Muscle layer of duodenum (tissue), 2 donors: ENCODE measurements at regions not wholly inside any gene's neighbourhood (a gene's known extent, or its start where the extent isn't known, plus 50 kb on each side); places are given as distances from the start of the nearest gene placed in this dataset.
"Not testable (repeated sequence)": the region's sequence is repeated elsewhere in the genome, so short reads cannot be mapped to it uniquely, and the experiment has no call there.

Source experiments
- H3K27ac ChIP-seq: one replicate; pipeline ENCODE4 v1.7.0; 2013; ENCODE audit warnings: mild to moderate bottlenecking, low read length
- H3K27me3 ChIP-seq: one replicate; pipeline ENCODE4 v1.7.0; 2013; ENCODE audit warnings: low read depth, mild to moderate bottlenecking, control low read depth, low read length
- H3K36me3 ChIP-seq, 2 donors: one replicate each; pipeline ENCODE4 v1.7.0; 2013; ENCODE audit warnings: low read length in 2 of 2, control low read depth in 1 of 2, mild to moderate bottlenecking in 1 of 2; ENCODE audit not compliant: insufficient read depth in 2 of 2, control insufficient read depth in 1 of 2
- H3K4me1 ChIP-seq, 2 donors: one replicate each; pipeline ENCODE4 v1.7.0; 2013; ENCODE audit warnings: low read length in 2 of 2, mild to moderate bottlenecking in 2 of 2, control low read depth in 1 of 2, moderate library complexity in 1 of 2; ENCODE audit not compliant: insufficient read depth in 2 of 2, control insufficient read depth in 1 of 2
- H3K4me3 ChIP-seq, 2 donors: one replicate each; pipeline ENCODE4 v1.7.0; 2013; ENCODE audit warnings: low read length in 2 of 2, low read depth in 1 of 2, mild to moderate bottlenecking in 1 of 2
- H3K9me3 ChIP-seq, 2 donors: one replicate each; pipeline ENCODE4 v1.7.0; 2013; ENCODE audit warnings: low read length in 2 of 2, control low read depth in 1 of 2, mild to moderate bottlenecking in 1 of 2; ENCODE audit not compliant: control insufficient read depth in 1 of 2
- donor health status: healthy.

DNA sequence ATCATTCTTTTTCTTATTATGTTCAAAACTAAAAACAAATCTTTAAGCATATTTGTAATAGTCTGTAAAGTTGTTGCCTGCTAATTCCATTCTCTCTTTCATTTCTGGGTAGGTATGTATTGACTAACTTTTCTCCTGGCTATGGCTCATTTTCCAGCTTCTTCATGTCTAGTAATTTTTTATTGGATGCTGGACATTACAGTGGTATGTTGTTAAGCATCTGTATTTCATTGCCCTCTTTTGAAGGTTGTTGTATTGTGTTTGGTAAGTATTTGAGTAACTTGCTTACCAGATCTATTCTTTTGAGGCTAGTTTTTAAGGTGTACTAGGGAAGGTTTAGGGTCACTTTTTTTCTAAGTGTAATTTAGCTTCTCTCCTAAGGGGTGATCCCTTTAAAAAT is 230.9 kb downstream of the TTLL2 start:
- H3K4me1 ChIP-seq: peaks cover 0 to 8% of the 10 kb centered on the region in 2 donors
- H3K4me3 ChIP-seq: no peak overlapping the region
- no peaks in the 10 kb centered on the region for H3K36me3 ChIP-seq
- H3K27ac ChIP-seq: no peak overlapping the region
- H3K27me3 ChIP-seq: no peaks in the 10 kb centered on the region
- H3K9me3 ChIP-seq: peaks cover 0 to 7% of the 10 kb centered on the region in 2 donors

DNA sequence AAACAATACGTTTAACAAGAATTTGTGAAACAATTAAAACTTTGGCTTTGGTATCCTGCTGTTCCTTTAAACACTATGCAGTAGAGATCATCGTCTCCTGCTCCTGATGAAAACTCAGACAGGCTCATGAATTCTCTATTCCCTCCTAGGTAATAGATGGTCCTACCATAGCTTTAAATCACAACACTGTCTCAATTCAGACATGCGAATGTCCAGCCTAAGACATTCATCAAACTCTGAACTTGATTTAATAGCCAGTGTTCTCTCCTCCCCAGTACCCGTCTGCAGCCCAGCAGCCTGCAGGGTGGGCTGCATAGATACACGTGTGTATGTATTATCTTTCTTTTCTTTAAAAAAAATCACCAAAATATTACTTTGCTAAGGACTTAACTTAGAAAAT is 232.8 kb downstream of the TTLL2 start:
- H3K27ac ChIP-seq: no peak overlapping the region
- H3K27me3 ChIP-seq: no peaks in the 10 kb centered on the region
- no peak overlapping the region for H3K4me3 ChIP-seq
- H3K36me3 ChIP-seq: no peaks in the 10 kb centered on the region
- H3K4me1 ChIP-seq: no peaks in the 10 kb centered on the region
- peaks cover 0 to 7% of the 10 kb centered on the region in 2 donors for H3K9me3 ChIP-seq

DNA sequence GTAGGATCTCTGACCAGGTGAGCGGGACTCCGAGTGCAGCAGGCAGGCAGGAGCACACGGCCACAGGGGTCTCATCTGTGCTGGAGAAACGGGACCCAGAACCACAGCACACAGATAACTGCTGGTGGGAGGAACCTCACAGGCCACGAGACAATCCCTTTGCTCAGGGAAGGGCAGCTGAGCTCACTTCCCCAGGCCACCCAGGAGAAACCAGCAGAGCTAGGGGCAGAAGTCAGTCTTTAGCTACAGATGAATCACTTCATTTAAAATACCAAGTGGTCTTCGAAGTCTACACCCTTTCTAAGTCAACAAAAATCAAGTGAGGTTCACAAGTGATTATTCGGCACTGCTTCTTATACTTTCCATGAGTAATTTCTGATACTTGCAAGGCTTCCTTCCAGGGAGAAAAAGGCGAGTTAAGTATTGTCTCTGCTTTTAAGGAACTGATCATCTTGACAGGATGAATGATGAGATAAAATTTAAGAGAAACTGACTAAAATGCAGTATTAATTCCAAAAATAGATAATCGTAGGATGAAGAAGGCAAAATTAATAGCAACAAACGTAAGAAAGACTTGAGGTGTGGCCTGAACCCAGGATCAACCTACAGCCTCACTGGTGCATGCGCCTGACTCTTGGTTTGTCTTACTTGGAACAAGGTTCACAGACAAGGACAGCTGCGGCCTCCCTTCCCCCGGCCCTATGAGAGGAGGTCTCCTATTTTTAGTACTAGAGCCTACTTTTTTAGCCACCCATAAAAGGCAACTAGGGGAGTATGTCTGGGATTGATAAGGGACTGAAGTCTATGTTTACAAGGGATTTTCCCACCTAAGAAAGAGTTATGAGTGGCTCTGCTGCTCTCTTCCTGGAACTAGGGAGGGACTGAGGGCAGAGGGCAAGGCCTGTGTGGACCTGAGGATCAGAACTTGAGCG is 233.6 kb downstream of the TTLL2 start:
- Histone ChIP-seq H3K27me3 (no peaks in the 10 kb centered on the region), H3K36me3 (no peaks in the 10 kb centered on the region), H3K9me3 (peaks cover 0 to 7% of the 10 kb centered on the region in 2 donors), H3K4me3 (no peak overlapping the region), H3K27ac (no peak overlapping the region), H3K4me1 (no peaks in the 10 kb centered on the region)

DNA sequence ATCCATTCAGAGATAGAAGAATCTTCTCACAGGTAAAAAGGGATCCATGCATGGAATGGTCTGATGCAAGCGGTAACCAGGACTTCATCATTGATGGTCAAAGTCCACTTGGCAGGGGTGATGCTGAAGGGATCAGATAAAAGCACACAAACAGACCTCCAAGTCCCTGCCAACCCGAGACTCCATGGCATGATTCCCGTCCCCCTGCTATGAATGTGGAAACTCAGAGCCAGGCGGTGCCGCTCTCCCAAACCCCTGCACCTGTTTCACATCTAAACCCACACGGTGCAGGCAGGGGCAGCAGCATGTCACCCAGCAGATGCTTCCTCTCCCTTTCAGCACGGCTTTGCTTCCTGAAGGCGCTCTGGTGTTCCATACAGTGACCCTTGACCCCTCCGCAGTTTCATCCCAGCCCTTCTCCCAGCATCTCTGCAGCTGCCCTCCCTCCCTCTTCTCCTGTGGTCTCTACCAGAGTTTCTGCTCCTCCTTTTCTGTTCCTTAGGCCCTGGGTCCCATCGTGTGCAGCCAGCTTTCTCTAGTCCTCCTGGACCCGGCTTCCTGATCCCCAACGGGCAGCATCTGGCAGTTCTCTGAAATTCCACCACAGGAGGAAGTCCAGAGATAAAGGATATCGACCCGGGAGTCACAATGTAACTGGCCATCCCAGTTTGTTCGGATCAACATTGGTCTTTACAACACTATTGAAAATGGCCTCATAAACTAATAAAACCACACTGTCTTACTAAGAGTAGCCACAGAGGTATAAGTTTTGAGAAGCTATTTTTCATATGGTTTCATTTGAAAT is 235.0 kb downstream of the TTLL2 start:
- Histone ChIP-seq H3K27ac (no peak overlapping the region), H3K27me3 (no peaks in the 10 kb centered on the region), H3K36me3 (no peaks in the 10 kb centered on the region), H3K9me3 (peaks cover 0 to 7% of the 10 kb centered on the region in 2 donors), H3K4me3 (no peak overlapping the region), H3K4me1 (no peaks in the 10 kb centered on the region)

DNA sequence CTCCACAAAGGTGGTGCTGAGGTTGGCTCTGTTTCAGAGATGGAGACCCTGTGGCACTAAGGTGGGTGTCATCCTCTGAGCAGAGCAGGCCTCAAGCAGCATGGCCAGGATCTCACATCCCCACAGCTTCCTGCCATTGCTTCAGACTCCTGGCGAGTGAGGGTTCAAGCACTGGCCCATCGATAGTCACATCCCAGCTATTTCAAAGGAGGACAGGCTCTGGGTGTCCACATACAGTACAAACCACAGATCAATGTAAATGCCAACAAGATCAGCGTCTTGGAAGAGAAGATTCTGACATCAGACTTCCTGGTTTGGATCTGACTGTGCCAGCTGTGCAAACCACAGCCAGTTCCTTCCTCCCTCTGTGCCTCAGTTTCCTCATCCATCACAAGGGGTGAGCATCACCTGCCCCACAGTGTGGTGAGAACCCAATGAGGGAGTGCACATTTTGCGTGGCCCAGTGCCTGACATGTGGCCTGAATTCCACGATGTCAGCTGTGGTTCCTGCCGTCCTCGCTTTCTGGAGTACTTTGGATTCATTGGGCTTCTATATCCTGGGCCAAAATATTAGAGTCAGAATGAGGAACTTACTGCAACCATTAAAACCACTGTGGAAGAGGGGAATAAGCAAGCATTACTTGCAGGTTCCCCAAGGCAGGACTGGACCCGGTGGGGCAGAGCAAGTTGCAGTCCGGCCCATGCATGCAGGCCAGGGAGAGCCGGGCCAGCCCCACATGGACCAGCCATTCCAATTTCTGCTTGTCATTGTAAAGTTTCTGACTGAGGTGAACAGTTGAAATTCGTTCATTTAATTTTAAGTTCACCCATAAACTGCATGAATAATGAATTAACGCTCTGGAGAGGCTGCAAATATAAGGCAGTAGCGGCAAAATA is 236.0 kb downstream of the TTLL2 start:
- no peaks in the 10 kb centered on the region for H3K4me1 ChIP-seq
- H3K36me3 ChIP-seq: no peaks in the 10 kb centered on the region
- H3K9me3 ChIP-seq: peaks cover 0 to 6% of the 10 kb centered on the region in 2 donors
- H3K27me3 ChIP-seq: no peaks in the 10 kb centered on the region
- H3K27ac ChIP-seq: no peak overlapping the region
- H3K4me3 ChIP-seq: no peak overlapping the region

DNA sequence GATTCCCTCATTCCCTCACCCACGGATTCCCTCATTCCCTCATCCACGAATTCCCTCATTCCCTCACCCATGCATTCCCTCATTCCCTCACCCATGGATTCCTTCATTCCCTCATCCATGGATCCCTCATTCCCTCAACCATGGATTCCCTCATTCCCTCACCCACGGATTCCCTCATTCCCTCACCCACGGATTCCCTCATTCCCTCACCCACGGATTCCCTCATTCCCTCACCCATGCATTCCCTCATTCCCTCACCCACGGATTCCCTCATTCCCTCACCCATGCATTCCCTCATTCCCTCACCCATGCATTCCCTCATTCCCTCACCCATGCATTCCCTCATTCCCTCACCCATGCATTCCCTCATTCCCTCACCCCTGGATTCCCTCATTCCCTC is 238.0 kb downstream of the TTLL2 start:
- H3K4me1 ChIP-seq: not testable (repeated sequence)

DNA sequence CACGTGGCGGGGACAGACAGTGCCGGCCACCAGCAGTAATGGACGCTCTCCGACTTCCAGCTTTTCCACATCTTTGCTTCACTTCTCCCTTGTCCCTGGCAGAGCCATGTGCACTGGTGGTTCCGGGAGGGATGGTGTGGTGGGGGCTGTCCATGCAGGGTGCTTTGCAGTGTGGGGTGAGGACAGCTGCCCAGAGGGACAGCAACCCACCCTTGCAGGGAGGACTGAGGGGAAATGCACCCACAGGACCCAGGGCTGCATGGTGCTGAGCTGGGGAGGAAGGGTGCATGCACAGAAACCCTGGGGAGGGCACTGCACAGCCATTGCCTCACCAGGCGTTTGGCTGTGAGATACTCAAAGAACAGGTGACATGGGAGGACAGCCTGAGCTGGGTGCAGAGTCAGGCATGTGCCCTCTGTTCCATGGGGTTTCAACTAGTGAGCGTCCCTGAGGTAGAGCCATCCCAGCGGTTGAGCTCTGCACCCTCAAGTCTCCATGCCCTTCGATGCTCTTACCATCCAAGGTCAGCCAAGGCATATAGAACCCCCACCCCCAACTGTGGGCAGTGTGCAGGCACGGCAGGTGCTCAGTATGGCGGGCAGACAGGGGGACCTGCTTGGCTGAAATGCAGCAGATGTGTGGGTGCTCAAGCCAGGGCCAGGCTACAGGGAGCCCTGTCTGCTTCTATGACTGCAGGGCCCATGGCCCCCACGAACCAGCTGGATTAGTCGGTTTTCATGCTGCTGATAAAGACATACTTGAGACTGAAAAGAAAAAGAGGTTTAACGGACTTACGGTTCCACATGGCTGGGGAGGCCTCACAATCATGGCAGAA is 239.7 kb downstream of the TTLL2 start:
- H3K27me3 ChIP-seq: no peaks in the 10 kb centered on the region
- H3K36me3 ChIP-seq: no peaks in the 10 kb centered on the region
- no peak overlapping the region for H3K4me3 ChIP-seq
- H3K9me3 ChIP-seq: no peaks in the 10 kb centered on the region
- no peaks in the 10 kb centered on the region for H3K4me1 ChIP-seq
- no peak overlapping the region for H3K27ac ChIP-seq

More for the DNA sequence above, 238.0 kb downstream of the TTLL2 start:
- not testable (repeated sequence) for H3K27me3 ChIP-seq, H3K4me3 ChIP-seq, H3K9me3 ChIP-seq, H3K36me3 ChIP-seq, H3K27ac ChIP-seq

DNA sequence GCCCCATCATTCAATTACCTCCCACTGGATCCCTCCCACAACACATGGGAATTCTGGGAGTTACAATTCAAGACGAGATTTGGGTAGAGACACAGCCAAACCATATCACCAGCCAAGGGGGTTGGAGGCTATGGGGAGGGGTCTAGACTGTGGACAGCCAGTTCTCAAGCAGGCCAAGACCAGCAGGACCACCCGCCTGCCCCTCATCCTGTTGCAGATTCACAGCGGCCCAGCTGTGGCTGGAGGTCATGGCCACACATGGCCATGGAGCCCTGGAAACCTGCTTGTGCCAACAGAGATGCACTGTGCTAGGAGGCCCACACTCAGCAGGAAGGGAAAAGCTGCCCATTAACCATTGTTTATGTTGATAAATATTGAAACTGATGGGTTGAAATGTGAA is 240.5 kb downstream of the TTLL2 start:
- no peak overlapping the region for H3K27ac ChIP-seq
- H3K4me3 ChIP-seq: no peak overlapping the region
- no peaks in the 10 kb centered on the region for H3K4me1 ChIP-seq
- no peaks in the 10 kb centered on the region for H3K9me3 ChIP-seq
- H3K36me3 ChIP-seq: no peaks in the 10 kb centered on the region
- no peaks in the 10 kb centered on the region for H3K27me3 ChIP-seq

DNA sequence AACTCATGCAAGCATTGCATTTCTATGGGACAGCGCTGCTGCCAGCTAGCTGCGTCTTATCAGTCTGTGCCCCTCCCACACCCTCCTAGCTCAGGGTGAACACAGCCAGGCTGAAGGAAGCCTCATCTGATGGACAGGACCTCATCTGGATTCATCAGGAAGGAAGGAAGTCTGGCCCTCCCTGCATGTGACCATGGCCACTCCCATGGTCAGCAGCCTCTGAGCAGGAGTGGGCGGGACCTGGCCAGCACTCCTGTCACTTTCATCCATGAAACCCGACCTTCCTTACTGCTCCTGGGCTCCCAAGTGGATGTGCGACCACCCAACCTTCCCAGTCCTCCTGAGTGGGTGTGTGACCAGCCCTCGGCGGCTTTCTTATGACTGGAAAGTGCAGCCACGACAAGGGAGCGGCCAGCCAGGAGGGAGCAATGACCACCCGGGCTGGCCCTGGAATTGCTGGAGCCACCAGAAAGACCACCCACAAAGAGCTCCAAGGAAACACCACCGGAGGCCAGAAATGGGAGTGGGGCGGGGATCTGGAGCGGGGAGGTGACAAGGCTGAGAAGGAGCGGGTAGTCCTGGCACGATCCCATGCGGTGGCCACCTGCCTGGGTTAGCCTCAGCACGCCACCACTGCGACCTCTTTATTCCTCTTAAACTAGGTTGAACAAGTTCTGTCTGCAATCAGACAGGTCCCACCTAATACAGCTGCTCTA is 241.2 kb downstream of the TTLL2 start:
- no peak overlapping the region for H3K27ac ChIP-seq
- no peak overlapping the region for H3K4me3 ChIP-seq
- no peaks in the 10 kb centered on the region for H3K9me3 ChIP-seq
- H3K36me3 ChIP-seq: no peaks in the 10 kb centered on the region
- no peaks in the 10 kb centered on the region for H3K27me3 ChIP-seq
- no peaks in the 10 kb centered on the region for H3K4me1 ChIP-seq

DNA sequence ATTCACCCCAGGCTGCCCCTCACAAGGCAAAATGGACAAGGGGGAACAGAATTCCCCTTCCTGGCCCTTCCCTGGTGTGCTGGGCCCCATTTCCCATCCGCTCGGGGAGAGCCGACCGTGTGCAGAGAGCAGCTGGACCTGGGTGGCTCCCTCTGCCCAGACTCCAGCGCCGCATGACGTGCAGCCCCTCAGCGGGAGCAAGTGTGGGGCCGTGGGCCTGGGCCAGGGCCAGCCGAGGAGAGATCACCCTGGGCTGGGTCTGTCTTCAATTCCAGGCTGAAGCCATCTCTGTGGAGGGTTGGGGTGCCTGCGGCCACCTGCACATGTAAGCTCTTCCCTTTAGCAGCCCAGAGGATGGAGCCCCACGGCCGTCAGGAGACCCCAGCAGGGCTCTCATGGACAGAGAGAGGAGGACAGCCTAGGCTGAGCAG is 241.8 kb downstream of the TTLL2 start:
- no peak overlapping the region for H3K4me3 ChIP-seq
- no peaks in the 10 kb centered on the region for H3K4me1 ChIP-seq
- H3K27ac ChIP-seq: no peak overlapping the region
- no peaks in the 10 kb centered on the region for H3K27me3 ChIP-seq
- H3K36me3 ChIP-seq: no peaks in the 10 kb centered on the region
- no peaks in the 10 kb centered on the region for H3K9me3 ChIP-seq
